GM21367 (cell line): ENCODE measurements at regions not wholly inside any gene's neighbourhood (a gene's known extent, or its start where the extent isn't known, plus 50 kb on each side); places are given as distances from the start of the nearest gene placed in this dataset.

Experiments used
- ATAC-seq: cut with Tn5 transposase; IDR thresholded peaks from one replicate; pipeline ENCODE4 v1.9.1; 2021; ENCODE audit not compliant: unreplicated experiment

DNA sequence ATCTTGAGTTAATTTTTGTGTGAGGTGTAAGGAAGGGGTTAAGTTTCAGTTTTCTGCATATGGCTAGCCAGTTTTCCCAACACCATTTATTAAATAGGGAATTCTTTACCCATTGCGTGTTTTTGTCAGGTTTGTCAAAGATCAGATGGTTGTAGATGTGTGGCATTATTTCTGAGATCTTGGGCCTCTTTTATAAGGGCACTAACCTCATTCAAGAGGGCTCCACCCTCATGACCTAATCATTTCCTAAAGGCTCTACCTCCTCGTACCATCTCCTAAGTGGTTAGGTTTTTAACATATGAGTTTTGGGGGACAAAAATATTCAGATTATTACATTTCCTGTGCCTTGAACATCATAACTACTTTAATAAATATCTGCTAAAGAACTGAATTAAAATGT lies 510.9 kb downstream of the UTRN start:
- ATAC-seq = no peak

GRCh38 chr6:144797881-144798589 lies 512.9 kb downstream of the UTRN start:
- ATAC-seq = no peak

DNA sequence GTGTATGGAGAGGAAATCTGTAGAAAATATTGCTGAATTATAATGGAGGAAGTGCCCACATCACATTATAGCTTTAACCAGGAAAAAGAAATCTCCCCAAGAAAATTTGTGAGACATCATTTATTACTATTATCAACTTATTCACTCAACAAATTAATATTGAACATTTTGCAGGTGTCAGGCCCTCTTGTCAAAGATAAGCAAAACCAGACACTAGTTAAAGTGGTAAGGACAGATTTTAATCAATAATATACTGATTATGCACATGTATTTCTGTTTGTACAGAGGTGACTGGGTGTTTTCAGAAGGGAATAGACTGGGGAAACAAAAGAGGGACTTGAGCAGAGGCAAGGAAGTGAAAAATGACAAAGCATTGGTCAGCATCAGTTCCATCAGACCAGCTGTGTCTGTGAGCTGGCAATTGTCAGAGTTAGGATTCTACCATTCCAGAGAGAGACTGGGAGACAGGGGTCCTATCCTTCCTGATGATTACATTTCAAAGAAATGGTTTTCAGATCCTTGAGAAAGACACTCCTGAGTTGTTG lies 519.2 kb downstream of the UTRN start:
- no peak for ATAC-seq

GRCh38 chr6:144805049-144805448 lies 519.9 kb downstream of the UTRN start:
- ATAC-seq = no peak

- no peak for ATAC-seq
Observed at GRCh38 chr6:144806222-144806621, 521.1 kb downstream of the UTRN start.

DNA sequence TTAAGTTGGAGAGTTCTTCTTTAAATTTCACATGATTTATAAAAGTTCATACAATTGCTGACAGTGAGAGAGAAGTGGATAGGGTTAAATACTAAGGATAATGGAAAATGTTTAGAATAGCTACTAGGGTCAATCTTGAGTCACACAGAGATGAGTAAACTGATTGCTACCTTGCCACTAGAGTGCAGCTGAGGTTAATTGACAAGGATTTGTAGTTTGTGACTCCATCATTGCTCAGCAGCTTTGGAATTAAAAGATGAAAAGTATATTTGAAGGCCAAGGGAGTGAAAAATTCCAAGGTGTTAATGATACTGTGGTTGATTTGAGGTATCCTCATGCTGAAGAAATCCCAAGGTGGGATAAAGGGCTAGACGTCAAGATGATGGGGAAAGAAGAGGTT lies 524.0 kb downstream of the UTRN start:
- ATAC-seq = no peak

DNA sequence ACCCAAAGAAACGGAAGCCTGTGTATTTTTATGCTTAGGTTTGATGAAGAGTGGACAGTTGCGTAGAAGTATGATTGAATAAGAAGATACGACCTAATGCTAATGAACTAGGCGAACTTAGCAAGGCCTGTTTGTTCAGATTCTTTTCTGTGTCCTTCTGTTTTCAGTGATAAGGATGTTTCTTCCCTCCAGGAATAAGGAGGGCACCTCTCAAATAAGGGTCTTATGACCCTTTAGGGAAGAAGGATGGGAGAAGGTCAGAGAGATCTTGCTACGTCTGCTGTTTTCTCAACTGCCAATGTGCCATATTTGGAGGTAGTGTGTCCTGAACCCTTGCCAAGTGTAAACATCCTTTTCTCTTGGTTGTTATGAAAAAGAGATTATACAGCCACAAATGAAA lies 524.8 kb downstream of the UTRN start:
- no peak for ATAC-seq

DNA sequence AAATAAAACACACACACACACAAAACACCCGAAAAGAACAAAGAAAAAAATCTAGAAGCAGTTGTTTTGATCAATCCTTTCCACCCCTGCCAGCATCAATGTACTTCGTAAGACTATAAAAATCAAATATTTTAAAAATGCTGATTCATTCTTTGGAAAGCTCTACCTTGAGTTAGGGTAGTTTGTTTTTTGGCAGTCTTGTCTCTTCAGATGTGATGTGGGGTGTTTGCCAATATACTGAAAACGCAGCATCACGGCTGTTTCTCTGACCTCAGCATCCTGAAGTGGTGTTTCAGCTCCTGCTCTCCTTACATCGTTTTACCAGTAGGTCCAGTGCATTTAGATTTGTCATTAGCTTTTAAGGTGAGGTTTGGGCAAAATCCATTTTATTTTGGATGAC lies 526.0 kb downstream of the UTRN start:
- no peak for ATAC-seq

- no peak for ATAC-seq
Observed at GRCh38 chr6:144816936-144817335, 531.8 kb downstream of the UTRN start.

DNA sequence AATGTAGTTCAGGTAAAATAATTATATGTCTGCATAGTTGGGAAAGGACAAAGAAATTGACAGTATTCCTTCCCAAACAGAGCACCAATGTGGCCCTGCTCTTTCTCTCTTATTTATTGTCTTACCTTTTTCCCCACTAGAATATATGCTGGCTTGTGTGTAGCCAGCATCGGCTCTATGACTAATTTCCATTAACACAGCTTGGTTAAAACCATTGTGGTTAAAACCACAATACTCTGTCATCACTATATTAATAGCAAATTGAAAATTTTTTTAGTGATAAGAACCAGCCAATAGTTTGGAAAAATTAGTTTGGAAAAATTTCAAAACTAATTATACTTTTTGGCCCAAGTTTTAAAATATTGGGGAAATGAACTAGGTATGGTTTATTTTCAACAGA lies 535.1 kb downstream of the UTRN start:
- ATAC-seq = no peak

GRCh38 chr6:144823131-144823530 lies 538.0 kb downstream of the UTRN start:
- no peak for ATAC-seq

DNA sequence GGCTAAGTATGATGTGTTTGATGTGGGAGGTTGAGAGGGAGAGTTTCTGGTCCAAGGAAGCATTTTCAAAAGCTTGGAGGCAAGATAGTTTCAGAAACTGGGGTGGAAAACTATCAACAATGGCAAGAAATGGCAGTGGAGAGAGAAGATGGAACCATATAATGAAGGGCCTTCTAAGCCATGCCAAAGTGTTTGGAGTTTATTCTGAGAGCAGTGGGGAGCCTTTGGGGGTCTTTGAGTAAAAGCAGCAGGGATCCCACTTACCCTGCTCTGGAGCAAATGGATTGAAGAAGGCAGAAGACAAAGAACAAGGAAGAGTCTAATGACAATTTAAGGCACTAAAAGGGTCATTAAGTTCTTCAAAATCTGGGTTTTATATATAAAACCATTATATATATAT lies 538.9 kb downstream of the UTRN start:
- no peak for ATAC-seq

DNA sequence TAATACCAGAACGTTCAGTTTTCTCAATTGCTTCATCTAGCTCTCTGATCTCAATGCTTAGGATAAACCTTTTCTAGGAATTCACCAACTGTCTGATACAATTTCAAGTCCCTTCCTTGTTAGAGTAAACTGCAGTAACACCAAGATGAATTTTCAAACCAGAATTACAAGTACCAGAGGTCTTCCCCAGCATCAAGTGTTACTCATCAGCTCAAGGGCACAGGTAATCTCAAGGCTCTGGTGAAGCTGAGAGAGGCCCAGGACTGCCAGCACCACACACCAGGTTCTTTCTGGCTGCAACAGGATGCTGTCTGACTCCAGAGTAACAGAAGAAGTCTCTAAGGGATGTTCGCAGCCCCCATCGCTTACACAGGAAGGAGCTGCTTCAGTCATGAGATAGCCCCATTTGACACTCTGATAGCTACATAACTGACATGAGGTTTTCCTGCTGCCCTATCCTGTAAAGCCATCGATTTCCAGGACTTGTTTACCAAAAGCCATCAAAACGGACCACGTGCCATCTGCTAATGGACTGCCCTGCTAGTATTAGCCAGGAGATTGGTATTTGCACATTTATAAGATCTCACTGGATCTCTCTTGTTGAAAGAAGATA lies 549.4 kb downstream of the UTRN start:
- no peak for ATAC-seq

DNA sequence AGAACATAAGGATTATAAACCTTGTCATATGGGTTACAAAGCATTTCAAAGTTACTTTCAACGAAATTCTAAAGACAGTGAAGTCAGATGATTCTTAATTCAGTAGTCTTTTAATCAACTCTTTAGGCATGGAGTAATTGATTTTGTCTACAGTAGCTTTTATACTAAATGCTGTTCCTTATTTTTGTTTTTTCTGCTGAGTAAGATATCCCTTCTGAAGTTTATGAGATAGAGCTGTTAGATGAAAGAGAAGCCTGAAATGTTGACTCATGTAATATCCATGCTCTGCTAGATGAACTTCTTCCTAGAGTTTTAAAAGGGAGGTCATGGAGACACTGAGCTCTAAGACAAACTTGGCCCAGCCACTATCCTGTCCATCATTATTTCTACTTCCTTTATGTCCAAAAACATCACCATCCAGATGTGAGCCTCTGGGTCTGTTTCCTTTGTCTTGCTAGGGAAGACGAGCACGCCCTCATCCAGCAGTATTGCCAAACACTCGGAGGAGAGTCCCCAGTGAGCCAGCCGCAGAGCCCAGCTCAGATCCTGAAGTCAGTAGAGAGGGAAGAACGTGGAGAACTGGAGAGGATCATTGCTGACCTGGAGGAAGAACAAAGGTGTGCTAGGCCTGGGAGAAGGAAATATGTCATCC lies 550.3 kb downstream of the UTRN start:
- no peak for ATAC-seq

GRCh38 chr6:144840619-144841018 lies 555.5 kb downstream of the UTRN start:
- no peak for ATAC-seq

GRCh38 chr6:144843701-144844100 lies 558.6 kb downstream of the UTRN start:
- no peak for ATAC-seq

GRCh38 chr6:144844596-144844995 lies 559.5 kb downstream of the UTRN start:
- no peak for ATAC-seq

DNA sequence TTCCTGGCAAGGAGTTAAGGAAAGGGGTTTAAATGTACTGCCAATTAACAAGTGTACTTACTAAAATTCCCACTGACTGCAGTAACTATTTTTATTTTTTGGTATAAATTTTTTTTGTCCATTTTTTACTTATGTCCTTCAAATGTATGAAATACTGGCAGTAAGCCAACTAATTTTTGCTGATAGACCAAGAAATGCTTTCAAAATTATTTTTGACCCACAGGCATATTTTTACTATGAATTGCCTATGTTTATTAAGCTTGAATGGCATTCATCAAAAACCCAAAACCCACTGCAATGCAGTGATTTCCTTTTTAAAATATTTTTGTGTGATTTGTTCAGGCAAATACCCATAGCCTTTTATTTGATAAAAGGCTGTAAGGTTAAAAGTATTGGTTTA lies 560.1 kb downstream of the UTRN start:
- no peak for ATAC-seq

DNA sequence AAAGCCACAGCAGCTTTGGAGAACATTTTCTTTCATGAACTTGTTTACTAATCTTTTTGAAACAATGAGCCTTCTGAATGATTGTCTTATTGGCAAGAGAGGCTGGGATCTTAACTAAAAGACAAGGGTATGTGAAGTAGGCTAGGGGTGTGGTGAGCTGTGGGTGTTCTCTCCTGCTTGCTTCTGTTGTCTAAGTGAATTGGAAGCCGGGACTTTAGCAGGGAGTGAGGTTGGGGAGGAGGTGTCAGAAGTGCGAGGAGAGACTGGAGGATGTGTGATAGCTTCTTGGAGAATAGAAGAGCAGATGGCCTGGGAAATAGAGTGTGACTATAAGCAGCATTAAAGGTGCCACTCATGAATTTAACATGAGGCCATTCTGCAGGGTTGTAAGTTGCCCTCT lies 562.8 kb downstream of the UTRN start:
- ATAC-seq = no peak

- no peak for ATAC-seq
Observed at GRCh38 chr6:144849920-144850319, 564.8 kb downstream of the UTRN start.

- no peak for ATAC-seq
Observed at GRCh38 chr6:144853603-144854002, 568.5 kb downstream of the UTRN start.

- no peak for ATAC-seq
Observed at GRCh38 chr6:144854654-144855053, 569.5 kb downstream of the UTRN start.
